ENCODE measurements at regions not wholly inside any gene's neighbourhood (a gene's known extent, or its start where the extent isn't known, plus 50 kb on each side); places are given as distances from the start of the nearest gene placed in this dataset.

DNA sequence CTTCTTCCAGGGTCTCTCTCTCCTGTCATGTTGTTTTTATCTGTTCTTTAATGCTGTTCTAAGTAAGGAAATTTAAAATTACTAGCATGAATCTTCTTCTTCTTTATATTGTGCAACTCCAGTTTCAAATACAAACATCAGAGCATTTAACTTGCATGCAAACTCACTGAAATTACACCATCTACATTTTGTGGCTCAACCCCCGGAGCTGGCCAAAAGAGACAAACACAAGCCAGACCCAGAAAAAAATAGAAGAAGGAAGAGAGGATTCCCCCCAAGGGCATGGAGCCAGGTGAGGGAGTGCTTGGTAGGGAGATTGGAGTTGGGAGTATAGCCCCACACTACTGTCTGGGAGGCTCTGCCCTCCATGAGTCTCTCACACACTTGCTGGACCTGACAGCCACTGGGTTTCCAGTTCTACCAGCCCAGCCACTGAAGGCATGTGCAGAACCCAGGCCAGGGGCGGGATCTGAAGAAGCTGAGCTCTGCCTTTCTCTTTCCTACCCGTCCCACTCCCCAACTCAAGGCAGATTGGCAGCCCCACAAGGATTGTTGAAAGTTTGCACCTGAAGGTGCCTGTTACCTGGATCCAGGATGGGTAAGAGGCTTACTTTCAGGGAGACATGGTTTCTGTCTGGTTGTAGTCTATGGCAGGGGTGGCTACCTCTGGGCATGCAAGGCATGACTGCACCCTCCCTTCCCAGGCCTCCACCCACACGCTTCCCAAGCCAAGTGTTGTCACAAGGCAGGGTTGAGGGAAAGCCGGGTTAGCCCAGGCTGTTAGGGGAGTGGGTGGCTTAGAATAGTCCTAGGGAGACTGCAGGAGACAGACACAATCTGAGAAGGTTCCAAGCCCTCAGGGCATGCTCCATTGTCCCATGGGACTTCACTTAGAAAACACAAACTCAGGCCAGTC lies 297.2 kb downstream of the TGFB2 start:
- no peak for DNase-seq (ENCODE audit: low spot score)

DNA sequence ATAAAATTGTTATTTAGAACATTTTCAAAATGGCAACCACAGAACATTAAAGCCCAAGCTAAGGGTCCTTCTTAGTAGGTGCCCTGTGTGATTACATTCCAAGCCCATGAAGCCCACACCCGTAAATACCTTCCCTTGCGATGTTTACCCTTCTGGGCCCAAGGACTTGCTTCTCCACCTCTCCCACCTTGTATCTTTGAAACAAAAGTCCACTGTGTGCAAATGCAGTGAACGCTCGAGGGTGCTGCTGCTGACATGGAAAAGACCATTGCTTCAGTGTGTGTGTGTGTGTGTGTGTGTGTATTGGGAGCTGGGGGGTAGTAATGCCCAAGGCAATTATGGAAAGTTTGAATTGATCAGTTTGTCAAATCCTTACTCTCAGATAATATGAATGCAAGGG lies 298.1 kb downstream of the TGFB2 start:
- DNase-seq (ENCODE audit: low spot score), result no peak

GRCh38 chr1:218643926-218644325 lies 298.8 kb downstream of the TGFB2 start:
- DNase-seq (ENCODE audit: low spot score), result no peak

GRCh38 chr1:218646288-218646687 lies 301.2 kb downstream of the TGFB2 start:
- no peak for DNase-seq (ENCODE audit: low spot score)

DNA sequence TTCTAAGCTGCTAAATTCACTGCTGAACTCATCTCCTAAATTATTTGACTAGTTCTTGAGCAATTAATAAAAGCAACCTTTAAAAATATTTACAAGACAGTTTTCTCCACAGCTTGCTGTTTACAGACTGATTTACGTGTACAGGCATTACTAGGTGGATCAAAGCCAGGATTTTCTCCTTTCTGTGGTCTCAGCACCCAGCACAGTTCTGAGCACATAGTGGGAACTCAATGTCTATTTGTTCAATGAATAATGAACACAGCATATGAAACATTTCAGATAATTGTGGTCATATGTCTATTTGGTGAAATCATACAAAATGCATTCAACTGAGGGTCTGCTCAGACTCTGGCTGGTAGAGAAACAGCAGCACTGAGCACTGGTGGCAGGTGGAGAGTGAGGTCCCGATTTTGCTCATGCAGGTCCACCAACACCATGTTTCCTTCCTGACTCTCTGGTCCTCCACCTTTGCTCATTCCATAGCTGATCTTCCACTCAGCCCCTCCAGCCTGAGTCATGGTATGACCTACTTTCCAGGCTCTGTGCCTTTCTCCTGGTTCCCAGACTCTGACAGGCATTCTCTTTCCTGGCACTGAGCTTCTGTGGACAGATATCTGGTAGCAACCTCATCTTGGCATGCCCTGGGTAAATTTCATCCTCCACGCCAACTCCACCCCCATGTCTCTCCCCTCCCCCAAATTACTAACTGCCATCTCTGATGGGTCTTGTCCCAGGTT lies 311.3 kb downstream of the TGFB2 start:
- no peak for DNase-seq (ENCODE audit: low spot score)

DNA sequence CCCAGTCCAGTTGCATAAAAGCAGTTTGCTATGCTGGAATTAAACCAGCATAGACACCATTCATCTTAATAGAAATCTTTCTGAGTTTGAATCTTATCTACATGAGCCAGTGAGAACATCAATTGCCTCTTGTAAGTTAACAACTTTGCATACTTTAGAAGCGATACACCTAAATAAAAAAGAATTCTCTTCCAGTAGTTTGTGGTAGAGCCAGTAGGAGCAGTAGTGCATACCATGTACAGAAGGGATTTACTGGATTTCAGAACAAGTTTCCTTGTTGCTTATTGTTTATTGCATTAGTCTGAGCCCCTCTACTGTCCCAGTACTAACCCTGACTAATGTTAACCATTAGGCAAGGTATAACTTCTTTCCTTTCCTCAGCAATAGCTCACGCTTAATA lies 313.1 kb downstream of the TGFB2 start:
- no peak for DNase-seq (ENCODE audit: low spot score)

GRCh38 chr1:218658899-218659298 lies 313.8 kb downstream of the TGFB2 start:
- no peak for DNase-seq (ENCODE audit: low spot score)

- no peak for DNase-seq (ENCODE audit: low spot score)
These were observed 315.0 kb downstream of the TGFB2 start for GRCh38 chr1:218659911-218660677.

GRCh38 chr1:218660678-218661053 lies 315.5 kb downstream of the TGFB2 start:
- DNase-seq (ENCODE audit: low spot score), result no peak

DNA sequence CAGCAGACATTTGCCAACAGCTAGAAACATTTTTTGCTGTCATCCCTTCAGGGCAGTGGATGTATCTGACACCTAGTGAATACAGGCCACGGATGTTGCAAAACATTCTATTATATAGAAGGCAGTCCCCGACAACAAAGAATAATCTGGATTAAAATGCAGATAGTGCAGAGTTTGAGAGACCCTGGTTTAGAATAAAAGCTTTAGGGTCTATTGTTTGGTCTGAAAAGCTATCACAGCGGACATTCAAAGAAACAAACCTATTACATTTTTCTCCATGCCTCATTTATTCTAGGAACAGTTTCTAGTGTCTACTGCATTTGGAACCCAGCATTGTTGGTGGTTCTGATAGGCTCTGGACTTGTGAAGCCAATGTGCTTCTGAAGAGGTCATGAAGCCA lies 316.3 kb downstream of the TGFB2 start:
- DNase-seq (ENCODE audit: low spot score), result no peak

DNA sequence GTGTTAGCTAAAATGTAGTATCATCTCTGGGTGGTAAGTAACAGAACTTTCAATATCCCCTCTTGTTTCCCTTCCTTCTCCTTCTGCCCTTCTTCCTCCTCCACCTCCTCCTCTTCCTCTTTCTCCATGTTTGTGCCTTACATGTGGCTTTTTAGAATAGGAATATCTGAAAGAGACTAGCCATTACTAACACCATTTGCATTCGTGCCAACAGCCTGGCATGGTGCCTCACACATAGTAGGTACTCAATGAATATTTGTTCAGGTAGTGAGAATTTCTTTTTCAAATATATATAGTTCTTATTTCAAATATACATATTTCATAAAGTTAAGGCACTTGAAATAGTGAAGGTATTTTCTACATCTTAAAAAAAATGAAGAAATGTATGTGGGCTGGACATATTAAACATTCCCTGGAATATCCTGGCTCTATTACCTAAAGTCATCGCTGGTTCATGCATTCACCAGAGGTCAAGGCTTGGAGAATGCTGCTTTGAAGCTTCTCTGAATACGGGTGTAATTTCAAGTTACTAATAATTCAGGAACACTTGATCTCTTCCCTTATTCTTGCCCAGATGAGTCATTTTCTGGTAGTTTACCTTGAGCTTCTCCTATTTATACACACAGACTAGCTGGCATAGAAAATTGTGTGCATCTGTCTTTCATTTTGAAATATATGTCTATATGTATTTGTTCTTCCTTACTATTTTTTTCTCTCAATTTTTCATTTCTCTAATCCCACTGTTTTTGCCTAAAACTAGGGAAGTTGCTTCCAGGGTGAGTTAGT lies 319.4 kb downstream of the TGFB2 start:
- DNase-seq (ENCODE audit: low spot score), result no peak

- no peak for DNase-seq (ENCODE audit: low spot score)
These were observed 320.1 kb downstream of the TGFB2 start for GRCh38 chr1:218665221-218665620.

DNA sequence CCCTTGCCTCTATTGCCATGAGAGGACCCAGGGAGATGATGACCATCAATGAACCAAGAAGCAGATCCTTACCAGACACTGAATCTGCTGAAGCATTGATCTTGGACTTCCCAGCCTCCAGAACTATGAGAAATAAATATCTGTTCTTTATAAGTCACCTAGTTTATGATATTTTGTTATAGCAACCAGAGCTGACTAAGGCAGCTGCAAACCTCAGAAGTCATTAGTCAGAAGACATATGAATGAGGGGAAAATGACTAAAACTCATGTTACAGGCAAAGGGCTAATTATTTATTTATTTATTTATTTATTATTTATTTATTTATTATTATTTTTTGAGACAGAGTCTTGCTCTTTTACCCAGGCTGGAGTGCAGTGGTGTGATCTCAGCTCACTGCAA lies 321.1 kb downstream of the TGFB2 start:
- no peak for DNase-seq (ENCODE audit: low spot score)

DNA sequence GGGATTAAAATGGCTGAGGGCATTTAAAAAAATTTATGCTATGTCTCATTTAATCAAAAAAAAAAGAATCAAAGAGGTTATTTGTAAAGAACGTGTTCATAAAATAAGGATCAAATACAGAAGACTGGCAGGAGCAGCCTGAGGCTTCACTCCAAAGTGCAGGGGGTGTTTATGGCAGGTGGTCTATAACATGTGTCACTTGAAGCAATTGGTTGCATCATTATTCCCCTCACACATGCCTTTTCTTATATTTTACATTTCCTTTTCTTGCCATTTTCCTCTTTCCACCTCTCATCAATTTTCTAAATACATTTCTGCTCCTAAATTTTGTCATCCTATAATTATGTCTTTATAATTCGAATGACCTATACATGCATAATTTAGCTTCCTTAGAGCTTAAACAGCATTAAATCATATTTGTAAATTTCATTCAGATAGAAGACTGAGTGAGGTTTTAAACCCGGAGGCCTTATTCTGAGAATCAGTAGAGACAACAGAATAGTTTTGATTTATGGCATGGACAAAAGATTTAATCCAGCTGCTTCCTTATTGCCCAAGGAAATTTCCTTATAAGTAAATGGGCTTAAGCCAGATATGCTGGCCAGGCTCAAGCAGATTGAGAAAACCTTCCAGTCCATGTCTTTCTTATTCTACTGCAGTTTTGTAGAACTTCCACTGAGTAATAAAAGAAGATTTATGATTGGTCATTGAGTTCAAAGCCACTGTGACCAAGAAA lies 322.8 kb downstream of the TGFB2 start:
- no peak for DNase-seq (ENCODE audit: low spot score)

- DNase-seq (ENCODE audit: low spot score), result no peak
These were observed 324.3 kb downstream of the TGFB2 start for GRCh38 chr1:218669431-218669830.

- no peak for DNase-seq (ENCODE audit: low spot score)
These were observed 325.7 kb downstream of the TGFB2 start for GRCh38 chr1:218670875-218671274.

- DNase-seq (ENCODE audit: low spot score), result no peak
These were observed 326.4 kb downstream of the TGFB2 start for GRCh38 chr1:218671573-218671972.

DNA sequence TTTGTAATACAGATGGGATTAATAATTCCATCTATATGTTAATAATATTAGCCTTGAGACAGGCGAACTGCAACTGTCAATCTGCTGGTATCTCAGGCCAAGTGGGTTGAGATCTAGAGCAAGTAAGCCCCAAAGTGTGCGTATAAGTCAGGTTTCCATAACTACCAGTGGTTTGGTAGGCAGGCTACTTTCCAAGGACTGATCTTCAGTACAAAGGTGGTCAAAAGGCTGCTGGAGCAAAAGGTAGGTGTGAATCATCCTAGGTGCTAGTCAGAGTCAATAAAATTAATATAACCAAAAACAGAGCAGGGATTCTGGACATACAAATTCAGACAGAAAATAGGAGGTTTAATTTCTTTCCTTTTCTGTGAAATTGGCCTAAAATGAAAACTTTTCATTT lies 328.0 kb downstream of the TGFB2 start:
- no peak for DNase-seq (ENCODE audit: low spot score)

- DNase-seq (ENCODE audit: low spot score), result no peak
These were observed 329.2 kb downstream of the TGFB2 start for GRCh38 chr1:218674280-218674773.

DNA sequence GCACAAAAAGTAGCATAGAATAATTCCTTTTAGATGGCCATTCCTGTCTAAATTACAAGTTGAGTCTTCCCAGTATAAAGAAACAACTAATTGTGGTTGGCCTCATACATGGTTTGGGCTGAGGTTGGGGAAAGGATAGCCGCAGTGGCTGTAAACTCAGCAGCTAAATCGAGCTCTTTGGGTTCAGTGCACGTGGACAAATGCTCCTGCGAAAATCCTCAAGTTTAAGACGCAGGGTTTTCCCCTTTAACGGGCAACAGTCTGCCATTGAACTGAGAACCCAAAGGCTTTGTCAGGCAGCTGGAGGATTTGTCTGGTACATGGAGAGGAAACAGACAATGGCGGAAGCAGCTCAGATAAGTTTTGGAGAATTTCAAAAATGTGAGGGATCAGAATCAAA lies 331.9 kb downstream of the TGFB2 start:
- DNase-seq (ENCODE audit: low spot score), result no peak

DNA sequence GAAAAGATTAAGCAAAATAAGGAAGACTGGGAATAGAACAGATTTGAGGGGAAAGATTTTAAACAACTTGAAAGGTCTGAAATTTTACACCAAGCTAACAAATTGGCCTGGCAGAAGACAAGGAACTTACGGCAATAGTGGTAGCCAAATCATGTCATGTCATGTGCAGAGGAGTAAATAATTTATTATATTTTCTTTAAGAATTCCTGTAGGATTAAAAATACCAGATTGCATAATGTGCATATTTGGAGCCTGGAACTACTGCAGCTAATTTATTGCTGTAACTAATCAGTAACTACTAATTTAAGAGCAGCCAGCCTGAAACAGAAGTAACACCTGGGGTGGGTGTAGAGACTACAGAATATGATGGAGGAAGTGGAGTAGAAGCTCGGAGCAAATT lies 334.3 kb downstream of the TGFB2 start:
- no peak for DNase-seq (ENCODE audit: low spot score)
